ENCODE measurements at regions not wholly inside any gene's neighbourhood (a gene's known extent, or its start where the extent isn't known, plus 50 kb on each side); places are given as distances from the start of the nearest gene placed in this dataset.

DNA sequence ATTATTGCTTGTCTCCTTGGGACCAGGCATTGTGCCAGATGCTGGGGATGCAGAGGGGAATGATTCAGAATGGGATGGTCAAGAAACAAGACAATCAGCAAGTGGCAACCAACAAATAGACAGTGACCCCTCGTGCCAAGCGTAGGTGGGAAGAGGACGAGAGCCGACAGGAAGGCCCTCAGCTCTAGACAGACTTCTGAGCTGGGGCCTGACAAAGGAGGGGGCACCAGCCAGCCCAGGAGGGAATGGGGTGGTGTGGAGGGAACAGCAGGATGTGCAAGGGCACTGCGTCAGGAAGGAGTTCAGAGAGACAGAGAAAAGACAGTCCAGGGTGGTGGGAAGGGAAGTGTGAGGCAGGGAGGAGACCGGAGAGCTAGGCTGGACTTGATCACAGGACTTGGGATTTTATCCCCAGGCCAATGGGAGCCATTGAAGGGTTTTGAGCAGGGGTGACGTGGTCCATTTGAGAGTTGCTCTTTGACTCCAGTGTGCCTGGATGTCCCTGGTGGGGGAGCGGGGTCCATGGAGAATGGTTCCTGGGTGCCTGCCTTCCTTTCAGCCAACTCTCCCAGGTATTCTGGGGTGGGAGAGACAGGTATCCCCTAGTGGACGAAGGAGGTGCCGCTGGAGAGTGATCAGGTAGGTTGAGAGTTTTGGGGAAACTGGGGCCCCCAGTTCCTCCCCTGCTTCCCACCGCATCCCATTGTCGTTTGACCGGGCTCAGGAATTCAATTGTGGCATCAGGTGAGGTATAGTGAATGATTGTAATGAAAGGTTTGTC is 79.3 kb upstream of the ZNF618 start:
- Histone ChIP-seq H3K79me2 (ENCODE audit: control insufficient read depth, insufficient read depth, low read length, poor library complexity) (no peaks in the 10 kb centered on the region), H2BK120ac (ENCODE audit: insufficient read depth, low read length, poor library complexity) (no peak overlapping the region), H2BK12ac (ENCODE audit: low read length) (no peak overlapping the region), H3K23ac (ENCODE audit: low read length) (no peak overlapping the region), H2AFZ (ENCODE audit: insufficient read depth, low read length, poor library complexity) (no peak overlapping the region), H3K27me3 (ENCODE audit: insufficient read depth, low read length) (no peaks in the 10 kb centered on the region), H2BK5ac (ENCODE audit: low read depth, low read length, poor library complexity) (no peak overlapping the region), H3K4me3 (ENCODE audit: low read depth, low read length) (no peak overlapping the region), H4K8ac (ENCODE audit: low read depth, low read length) (no peak overlapping the region), H2AK5ac (ENCODE audit: low read length) (no peak overlapping the region), H3K9ac (ENCODE audit: low read length) (no peak overlapping the region), H3K4ac (ENCODE audit: low read depth, low read length) (no peak overlapping the region), H3K4me2 (ENCODE audit: low read length) (no peak overlapping the region), H3K18ac (ENCODE audit: low read length) (no peak overlapping the region), H3K9me3 (ENCODE audit: insufficient read depth, low read depth, low read length) (no peaks in the 10 kb centered on the region), H4K12ac (ENCODE audit: low read depth, low read length) (no peak overlapping the region), H3K36me3 (ENCODE audit: control insufficient read depth in 1 of 2, insufficient read depth in 2 of 2, low read length in 2 of 2) (no peaks in the 10 kb centered on the region), H3K14ac (ENCODE audit: low read length) (no peak overlapping the region), H3K79me1 (ENCODE audit: low read length) (no peaks in the 10 kb centered on the region), H4K91ac (ENCODE audit: low read depth, low read length) (no peak overlapping the region), H3K27ac (ENCODE audit: low read depth, low read length) (no peak overlapping the region), H3K4me1 (ENCODE audit: control insufficient read depth in 1 of 2, insufficient read depth in 2 of 2, low read length in 2 of 2) (no peaks in the 10 kb centered on the region)
- WGBS (ENCODE audit: extremely low coverage, insufficient coverage, insufficient read length), result no CpG with 5 or more reads among the region's 13 CpGs
- no peak for DNase-seq

DNA sequence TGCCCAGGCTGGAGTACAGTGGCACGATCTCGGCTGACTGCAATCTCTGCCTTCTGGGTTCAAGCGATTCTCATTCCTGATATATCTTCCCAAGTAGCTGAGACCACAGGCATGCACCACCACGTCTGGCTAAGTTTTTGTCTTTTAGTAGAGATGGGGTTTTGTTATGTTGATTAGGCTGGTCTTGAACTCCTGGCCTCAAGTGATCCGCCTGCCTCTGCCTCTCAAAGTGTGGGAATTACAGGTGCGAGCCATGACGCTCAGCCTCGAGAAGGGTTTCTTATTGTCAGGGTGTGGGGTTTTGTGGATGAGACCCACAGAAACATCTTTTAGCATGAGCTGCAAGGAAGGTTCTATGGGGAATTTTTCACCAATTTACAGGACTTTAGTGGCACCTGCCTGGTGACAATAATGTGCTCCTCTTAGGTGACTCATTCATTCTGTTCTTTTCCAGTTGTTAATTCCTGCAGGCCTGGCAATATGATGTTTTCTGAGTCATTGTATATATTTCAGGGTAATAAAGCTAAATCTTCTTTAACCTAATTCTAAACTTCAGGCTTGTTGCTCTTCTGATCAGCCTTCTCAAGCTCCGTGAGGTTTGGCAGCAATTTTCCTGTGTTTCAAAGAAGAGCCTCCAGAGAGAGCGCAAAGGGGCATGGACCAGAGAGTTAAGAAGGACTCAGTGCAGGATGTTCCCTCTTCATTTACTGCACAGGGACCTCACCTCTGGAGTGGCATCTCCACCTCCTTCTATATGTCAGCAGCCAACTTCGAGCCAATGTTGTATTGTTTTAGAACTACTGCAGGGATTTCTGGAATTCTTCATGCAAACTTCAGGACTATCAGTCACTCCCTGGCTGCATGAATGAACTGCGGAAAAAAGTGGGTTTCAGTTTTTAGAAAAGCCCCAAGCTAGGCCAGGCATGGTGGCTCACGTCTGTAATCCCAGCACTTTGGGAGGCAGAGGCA is 77.8 kb upstream of the ZNF618 start:
- H4K8ac ChIP-seq (ENCODE audit: low read depth, low read length), result no peak overlapping the region
- no peak overlapping the region for H3K18ac ChIP-seq (ENCODE audit: low read length)
- H3K4me2 ChIP-seq (ENCODE audit: low read length), result no peak overlapping the region
- H3K4ac ChIP-seq (ENCODE audit: low read depth, low read length), result no peak overlapping the region
- no peak overlapping the region for H4K12ac ChIP-seq (ENCODE audit: low read depth, low read length)
- no peaks in the 10 kb centered on the region for H3K79me2 ChIP-seq (ENCODE audit: control insufficient read depth, insufficient read depth, low read length, poor library complexity)
- no peaks in the 10 kb centered on the region for H3K79me1 ChIP-seq (ENCODE audit: low read length)
- H3K9ac ChIP-seq (ENCODE audit: low read length), result no peak overlapping the region
- no peaks in the 10 kb centered on the region for H3K27me3 ChIP-seq (ENCODE audit: insufficient read depth, low read length)
- H2AFZ ChIP-seq (ENCODE audit: insufficient read depth, low read length, poor library complexity), result no peak overlapping the region
- H3K23ac ChIP-seq (ENCODE audit: low read length), result no peak overlapping the region
- no peak for DNase-seq
- no CpG with 5 or more reads among the region's 13 CpGs for WGBS (ENCODE audit: extremely low coverage, insufficient coverage, insufficient read length)
- H3K4me1 ChIP-seq (ENCODE audit: control insufficient read depth in 1 of 2, insufficient read depth in 2 of 2, low read length in 2 of 2), result no peaks in the 10 kb centered on the region
- no peak overlapping the region for H3K14ac ChIP-seq (ENCODE audit: low read length)
- H2BK12ac ChIP-seq (ENCODE audit: low read length), result no peak overlapping the region
- no peak overlapping the region for H3K27ac ChIP-seq (ENCODE audit: low read depth, low read length)
- no peak overlapping the region for H2AK5ac ChIP-seq (ENCODE audit: low read length)
- H3K4me3 ChIP-seq (ENCODE audit: low read depth, low read length), result no peak overlapping the region
- H4K91ac ChIP-seq (ENCODE audit: low read depth, low read length), result no peak overlapping the region
- H3K36me3 ChIP-seq (ENCODE audit: control insufficient read depth in 1 of 2, insufficient read depth in 2 of 2, low read length in 2 of 2), result no peaks in the 10 kb centered on the region
- no peak overlapping the region for H2BK5ac ChIP-seq (ENCODE audit: low read depth, low read length, poor library complexity)
- no peaks in the 10 kb centered on the region for H3K9me3 ChIP-seq (ENCODE audit: insufficient read depth, low read depth, low read length)
- H2BK120ac ChIP-seq (ENCODE audit: insufficient read depth, low read length, poor library complexity), result no peak overlapping the region

DNA sequence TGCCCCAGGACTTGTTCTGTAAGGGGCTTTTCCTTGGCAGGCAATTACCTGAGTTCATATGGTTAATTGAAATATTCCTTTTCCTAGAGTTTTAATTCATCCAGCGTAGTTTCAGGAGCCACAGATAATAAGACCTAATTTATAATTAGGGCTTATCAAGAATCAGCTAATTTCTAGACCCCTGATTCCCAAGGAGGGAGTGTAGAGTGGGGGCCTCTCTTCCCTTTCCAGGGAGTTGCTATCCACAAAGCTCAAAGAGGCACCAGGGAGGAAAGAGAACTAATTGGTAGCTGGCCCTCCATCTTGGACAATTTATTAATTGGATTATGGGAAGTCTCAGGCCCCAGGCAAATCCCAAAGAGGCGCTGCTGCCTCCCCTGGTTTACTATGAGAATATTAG is 75.8 kb upstream of the ZNF618 start:
- no peak overlapping the region for H4K91ac ChIP-seq (ENCODE audit: low read depth, low read length)
- no peak overlapping the region for H2BK12ac ChIP-seq (ENCODE audit: low read length)
- no peaks in the 10 kb centered on the region for H3K4me1 ChIP-seq (ENCODE audit: control insufficient read depth in 1 of 2, insufficient read depth in 2 of 2, low read length in 2 of 2)
- no peak overlapping the region for H3K9ac ChIP-seq (ENCODE audit: low read length)
- H3K14ac ChIP-seq (ENCODE audit: low read length), result no peak overlapping the region
- DNase-seq, result no peak
- H2AFZ ChIP-seq (ENCODE audit: insufficient read depth, low read length, poor library complexity), result no peak overlapping the region
- WGBS (ENCODE audit: extremely low coverage, insufficient coverage, insufficient read length), result no CpG with 5 or more reads among the region's 2 CpGs
- H2BK5ac ChIP-seq (ENCODE audit: low read depth, low read length, poor library complexity), result no peak overlapping the region
- no peak overlapping the region for H3K18ac ChIP-seq (ENCODE audit: low read length)
- no peak overlapping the region for H3K27ac ChIP-seq (ENCODE audit: low read depth, low read length)
- H3K4me3 ChIP-seq (ENCODE audit: low read depth, low read length), result no peak overlapping the region
- H3K9me3 ChIP-seq (ENCODE audit: insufficient read depth, low read depth, low read length), result no peaks in the 10 kb centered on the region
- H4K12ac ChIP-seq (ENCODE audit: low read depth, low read length), result no peak overlapping the region
- H3K79me1 ChIP-seq (ENCODE audit: low read length), result no peaks in the 10 kb centered on the region
- no peaks in the 10 kb centered on the region for H3K36me3 ChIP-seq (ENCODE audit: control insufficient read depth in 1 of 2, insufficient read depth in 2 of 2, low read length in 2 of 2)
- no peak overlapping the region for H2AK5ac ChIP-seq (ENCODE audit: low read length)
- H4K8ac ChIP-seq (ENCODE audit: low read depth, low read length), result no peak overlapping the region
- H3K23ac ChIP-seq (ENCODE audit: low read length), result no peak overlapping the region
- no peak overlapping the region for H3K4me2 ChIP-seq (ENCODE audit: low read length)
- H3K27me3 ChIP-seq (ENCODE audit: insufficient read depth, low read length), result no peaks in the 10 kb centered on the region
- H3K79me2 ChIP-seq (ENCODE audit: control insufficient read depth, insufficient read depth, low read length, poor library complexity), result no peaks in the 10 kb centered on the region
- H3K4ac ChIP-seq (ENCODE audit: low read depth, low read length), result no peak overlapping the region
- H2BK120ac ChIP-seq (ENCODE audit: insufficient read depth, low read length, poor library complexity), result no peak overlapping the region

DNA sequence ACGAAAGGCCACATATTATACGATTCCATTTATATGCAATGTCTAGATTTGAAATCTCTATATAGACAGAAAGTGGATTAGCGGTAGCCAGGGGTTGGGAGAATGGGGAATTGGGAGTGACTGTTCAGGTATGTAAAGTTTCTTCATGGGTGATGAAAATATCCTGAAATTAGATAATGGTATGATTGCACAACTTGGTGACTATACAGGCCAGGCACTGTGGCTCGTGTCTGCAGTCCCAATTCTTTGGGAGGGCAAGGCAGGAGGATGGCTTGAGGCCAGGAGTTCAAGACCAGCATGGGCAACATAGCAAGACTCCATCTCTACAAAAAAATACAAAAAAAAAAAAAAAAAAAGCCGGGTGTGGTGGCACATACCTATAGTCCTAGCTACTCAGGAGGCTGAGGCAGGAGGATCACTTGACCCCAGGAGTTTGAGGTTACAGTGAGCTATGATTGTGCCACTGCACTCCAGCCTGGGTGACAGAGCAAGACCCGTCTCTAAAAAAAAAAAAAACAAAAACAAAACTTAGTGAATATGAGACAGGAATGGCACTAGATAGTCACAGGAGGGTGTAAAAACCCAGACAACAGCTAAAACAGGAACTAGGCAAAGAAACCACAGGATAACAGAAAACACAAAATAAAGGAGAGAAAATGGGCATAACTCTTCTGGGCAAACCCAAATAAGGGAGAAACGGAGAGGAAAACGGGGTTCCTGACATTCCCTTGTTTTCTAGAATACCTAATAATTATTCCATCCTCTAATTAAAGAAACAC is 72.1 kb upstream of the ZNF618 start:
- H2BK5ac ChIP-seq (ENCODE audit: low read depth, low read length, poor library complexity), result no peak overlapping the region
- H3K4ac ChIP-seq (ENCODE audit: low read depth, low read length), result no peak overlapping the region
- H3K27ac ChIP-seq (ENCODE audit: low read depth, low read length), result no peak overlapping the region
- no peaks in the 10 kb centered on the region for H3K79me1 ChIP-seq (ENCODE audit: low read length)
- no peak overlapping the region for H2BK12ac ChIP-seq (ENCODE audit: low read length)
- H3K9me3 ChIP-seq (ENCODE audit: insufficient read depth, low read depth, low read length), result no peaks in the 10 kb centered on the region
- no peaks in the 10 kb centered on the region for H3K79me2 ChIP-seq (ENCODE audit: control insufficient read depth, insufficient read depth, low read length, poor library complexity)
- no peaks in the 10 kb centered on the region for H3K36me3 ChIP-seq (ENCODE audit: control insufficient read depth in 1 of 2, insufficient read depth in 2 of 2, low read length in 2 of 2)
- H2AFZ ChIP-seq (ENCODE audit: insufficient read depth, low read length, poor library complexity), result no peak overlapping the region
- H4K12ac ChIP-seq (ENCODE audit: low read depth, low read length), result no peak overlapping the region
- peak; percentile 67 to 89 for DNase-seq
- no peaks in the 10 kb centered on the region for H3K4me1 ChIP-seq (ENCODE audit: control insufficient read depth in 1 of 2, insufficient read depth in 2 of 2, low read length in 2 of 2)
- H3K4me3 ChIP-seq (ENCODE audit: low read depth, low read length), result no peak overlapping the region
- no peak overlapping the region for H4K8ac ChIP-seq (ENCODE audit: low read depth, low read length)
- no peak overlapping the region for H3K18ac ChIP-seq (ENCODE audit: low read length)
- H3K4me2 ChIP-seq (ENCODE audit: low read length), result no peak overlapping the region
- no peak overlapping the region for H3K14ac ChIP-seq (ENCODE audit: low read length)
- H3K9ac ChIP-seq (ENCODE audit: low read length), result no peak overlapping the region
- no peak overlapping the region for H4K91ac ChIP-seq (ENCODE audit: low read depth, low read length)
- no CpG with 5 or more reads among the region's 8 CpGs for WGBS (ENCODE audit: extremely low coverage, insufficient coverage, insufficient read length)
- H3K23ac ChIP-seq (ENCODE audit: low read length), result no peak overlapping the region
- no peak overlapping the region for H2AK5ac ChIP-seq (ENCODE audit: low read length)
- no peak overlapping the region for H2BK120ac ChIP-seq (ENCODE audit: insufficient read depth, low read length, poor library complexity)
- no peaks in the 10 kb centered on the region for H3K27me3 ChIP-seq (ENCODE audit: insufficient read depth, low read length)
